ENCODE measurements at regions not wholly inside any gene's neighbourhood (a gene's known extent, or its start where the extent isn't known, plus 50 kb on each side); places are given as distances from the start of the nearest gene placed in this dataset.

DNA sequence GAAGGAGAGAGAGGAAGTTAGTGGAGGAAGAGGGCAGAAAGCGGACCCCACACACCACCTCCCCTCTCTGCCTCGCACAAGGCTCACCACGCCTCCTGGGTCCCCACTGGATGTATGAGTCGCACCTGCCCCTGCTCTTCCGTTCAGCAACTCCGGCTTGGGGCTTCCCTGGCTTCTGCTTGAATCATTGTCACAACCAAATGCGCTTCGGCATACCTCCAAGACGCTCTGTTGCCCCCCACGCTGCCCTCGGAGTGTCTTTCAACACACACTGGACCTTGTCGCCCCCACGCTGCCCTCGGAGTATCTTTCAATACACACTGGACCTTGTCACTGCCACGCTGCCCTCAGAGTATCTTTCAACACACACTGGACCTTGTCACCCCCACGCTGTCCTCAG, 247.2 kb downstream of the TEX29 start:
- H2BK15ac ChIP-seq (ENCODE audit: low read depth, low read length), result no peak overlapping the region
- Mint-ChIP-seq H3K27ac (no peak overlapping the region; a peak in 1 of 7 replicates), H3K9me3 (peaks cover 17 to 20% of the 10 kb centered on the region in 2 experiments), H3K27me3 (ENCODE audit: low read depth) (peaks cover 20% of the 10 kb centered on the region), H3K4me1 (peaks cover 3 to 4% of the 10 kb centered on the region in 2 experiments; a peak in 1 of 4 replicates), H3K36me3 (ENCODE audit: insufficient read depth in 1 of 3, low read depth in 3 of 3) (peaks cover 6 to 12% (median 7%) of the 10 kb centered on the region in 3 experiments; a peak in 4 of 7 replicates), H3K4me3 (no peak overlapping the region)
- no peak overlapping the region for H3K18ac ChIP-seq (ENCODE audit: insufficient read length, low read depth, low read length)
- DNase-seq, result no peak
- H3K9me3 ChIP-seq (ENCODE audit: control insufficient read depth, low read depth, low read length), result no peaks in the 10 kb centered on the region
- no peaks in the 10 kb centered on the region for H3K27me3 ChIP-seq (ENCODE audit: insufficient read depth, low read length)
- no peak overlapping the region for H4K8ac ChIP-seq (replicated peaks; ENCODE audit: insufficient read length, low read depth, low read length)
- H3K9ac ChIP-seq (ENCODE audit: extremely low read depth, insufficient read length, low read length), result no peak overlapping the region
- no peak overlapping the region for H4K5ac ChIP-seq (ENCODE audit: insufficient read length, low read depth, low read length)
- H2BK20ac ChIP-seq (ENCODE audit: low read depth, low read length, poor library complexity, severe bottlenecking), result no peak overlapping the region
- H3K27ac ChIP-seq (ENCODE audit: insufficient read length, low read depth, low read length), result no peak overlapping the region
- H3K4me1 ChIP-seq (ENCODE audit: insufficient read depth, low read length), result no peaks in the 10 kb centered on the region
- no peak overlapping the region for H2AFZ ChIP-seq (ENCODE audit: low read length)
- no peak overlapping the region for H4K91ac ChIP-seq (ENCODE audit: insufficient read length, low read depth, low read length)
- H3T11ph ChIP-seq (ENCODE audit: low read length), result no peak overlapping the region
- no peaks in the 10 kb centered on the region for H3K23me2 ChIP-seq (ENCODE audit: insufficient read length, low read depth, low read length, poor library complexity, severe bottlenecking)
- no peak overlapping the region for H3K56ac ChIP-seq (ENCODE audit: insufficient read length, low read depth, low read length)
- TF ChIP-seq, protein P1, sequence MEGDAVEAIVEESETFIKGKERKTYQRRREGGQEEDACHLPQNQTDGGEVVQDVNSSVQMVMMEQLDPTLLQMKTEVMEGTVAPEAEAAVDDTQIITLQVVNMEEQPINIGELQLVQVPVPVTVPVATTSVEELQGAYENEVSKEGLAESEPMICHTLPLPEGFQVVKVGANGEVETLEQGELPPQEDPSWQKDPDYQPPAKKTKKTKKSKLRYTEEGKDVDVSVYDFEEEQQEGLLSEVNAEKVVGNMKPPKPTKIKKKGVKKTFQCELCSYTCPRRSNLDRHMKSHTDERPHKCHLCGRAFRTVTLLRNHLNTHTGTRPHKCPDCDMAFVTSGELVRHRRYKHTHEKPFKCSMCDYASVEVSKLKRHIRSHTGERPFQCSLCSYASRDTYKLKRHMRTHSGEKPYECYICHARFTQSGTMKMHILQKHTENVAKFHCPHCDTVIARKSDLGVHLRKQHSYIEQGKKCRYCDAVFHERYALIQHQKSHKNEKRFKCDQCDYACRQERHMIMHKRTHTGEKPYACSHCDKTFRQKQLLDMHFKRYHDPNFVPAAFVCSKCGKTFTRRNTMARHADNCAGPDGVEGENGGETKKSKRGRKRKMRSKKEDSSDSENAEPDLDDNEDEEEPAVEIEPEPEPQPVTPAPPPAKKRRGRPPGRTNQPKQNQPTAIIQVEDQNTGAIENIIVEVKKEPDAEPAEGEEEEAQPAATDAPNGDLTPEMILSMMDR (conservative IDR thresholded peaks at IDR 0.05), result no peak
- no CpG with 5 or more reads among the region's 16 CpGs for WGBS (ENCODE audit: extremely low coverage, insufficient read length, low lambda C conversion rate)
- no peak overlapping the region for H2BK120ac ChIP-seq (ENCODE audit: low read depth, low read length, poor library complexity, severe bottlenecking)
- no peak overlapping the region for H3K14ac ChIP-seq (ENCODE audit: insufficient read depth, low read length)
- H3K23ac ChIP-seq (ENCODE audit: insufficient read length, low read depth, low read length), result no peak overlapping the region
- no peak overlapping the region for H2AK5ac ChIP-seq (ENCODE audit: insufficient read length, low read length)
- no peak overlapping the region for H2BK12ac ChIP-seq (ENCODE audit: insufficient read length, low read depth, low read length)
- H3K79me1 ChIP-seq (ENCODE audit: insufficient read depth, low read depth, low read length, poor library complexity, severe bottlenecking), result no peaks in the 10 kb centered on the region
- H3K79me2 ChIP-seq (ENCODE audit: insufficient read depth, low read length), result no peaks in the 10 kb centered on the region
- no peaks in the 10 kb centered on the region for H4K20me1 ChIP-seq (ENCODE audit: control insufficient read depth, insufficient read depth, insufficient read length)
- no peak overlapping the region for H2BK5ac ChIP-seq (ENCODE audit: insufficient read length, low read length)
- no peak overlapping the region for H3K4me2 ChIP-seq (ENCODE audit: insufficient read depth, insufficient read length, low read length)
- no peak overlapping the region for H3K4ac ChIP-seq (ENCODE audit: low read depth, low read length)
